ENCODE measurements at regions not wholly inside any gene's neighbourhood (a gene's known extent, or its start where the extent isn't known, plus 50 kb on each side); places are given as distances from the start of the nearest gene placed in this dataset.

DNA sequence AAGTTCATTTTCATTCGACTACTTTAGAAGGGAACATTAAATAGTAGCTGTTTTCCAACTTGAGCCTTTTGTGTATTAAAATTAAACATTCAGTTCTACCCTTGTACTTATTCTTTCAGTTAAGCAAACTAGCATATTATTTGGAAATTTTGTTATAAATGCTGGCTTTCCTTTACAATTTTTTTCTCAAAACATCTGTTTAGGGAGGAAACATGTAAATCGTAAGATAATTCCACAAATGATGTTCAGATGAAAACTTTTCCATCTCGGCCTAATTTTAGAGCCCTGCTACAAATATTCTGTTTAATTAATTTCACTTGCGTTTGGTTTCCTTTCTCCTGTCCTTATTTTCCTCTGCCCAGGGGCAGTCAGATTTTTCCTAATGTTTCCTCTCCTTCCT is 476.2 kb upstream of the RGMA start:
- Histone ChIP-seq H3K9me2 (ENCODE audit: insufficient read depth) (no peaks in the 10 kb centered on the region), H3K9ac (ENCODE audit: low read length) (no peak overlapping the region), H3K79me2 (ENCODE audit: insufficient read depth, low read length) (no peaks in the 10 kb centered on the region), H4K20me1 (ENCODE audit: insufficient read depth) (no peaks in the 10 kb centered on the region), H2AFZ (ENCODE audit: low read depth, low read length, poor library complexity, severe bottlenecking) (no peak overlapping the region), H3K4me1 (ENCODE audit: control insufficient read depth in 1 of 2, insufficient read depth in 2 of 2, low read length in 2 of 2) (no peaks in the 10 kb centered on the region), H3K27me3 (ENCODE audit: insufficient read depth, low read length) (no peaks in the 10 kb centered on the region), H3K27ac (ENCODE audit: low read depth, low read length) (no peak overlapping the region), H3K36me3 (ENCODE audit: control insufficient read depth in 1 of 2, insufficient read depth in 2 of 2, low read length in 2 of 2) (no peaks in the 10 kb centered on the region), H3K9me3 (ENCODE audit: control insufficient read depth in 1 of 2, insufficient read depth in 1 of 2, low read depth in 1 of 2, low read length in 2 of 2) (no peaks in the 10 kb centered on the region), H3K4me2 (ENCODE audit: low read length) (no peak overlapping the region), H3K4me3 (replicated peaks in 1 of 2; ENCODE audit: low read depth in 1 of 2, low read length in 2 of 2) (no peak overlapping the region)
- ChIA-PET POLR2A (no interaction called here), RAD21 (ENCODE audit: low non-redundant PET in 1 of 2, low total read pairs in 2 of 2, uncharacterized antibody in 2 of 2, unreplicated experiment in 2 of 2) (no interaction called here), CTCF (no interaction called here)
- no peak for DNase-seq (ENCODE audit: low read depth, low spot score)
- TF ChIP-seq, protein P1, sequence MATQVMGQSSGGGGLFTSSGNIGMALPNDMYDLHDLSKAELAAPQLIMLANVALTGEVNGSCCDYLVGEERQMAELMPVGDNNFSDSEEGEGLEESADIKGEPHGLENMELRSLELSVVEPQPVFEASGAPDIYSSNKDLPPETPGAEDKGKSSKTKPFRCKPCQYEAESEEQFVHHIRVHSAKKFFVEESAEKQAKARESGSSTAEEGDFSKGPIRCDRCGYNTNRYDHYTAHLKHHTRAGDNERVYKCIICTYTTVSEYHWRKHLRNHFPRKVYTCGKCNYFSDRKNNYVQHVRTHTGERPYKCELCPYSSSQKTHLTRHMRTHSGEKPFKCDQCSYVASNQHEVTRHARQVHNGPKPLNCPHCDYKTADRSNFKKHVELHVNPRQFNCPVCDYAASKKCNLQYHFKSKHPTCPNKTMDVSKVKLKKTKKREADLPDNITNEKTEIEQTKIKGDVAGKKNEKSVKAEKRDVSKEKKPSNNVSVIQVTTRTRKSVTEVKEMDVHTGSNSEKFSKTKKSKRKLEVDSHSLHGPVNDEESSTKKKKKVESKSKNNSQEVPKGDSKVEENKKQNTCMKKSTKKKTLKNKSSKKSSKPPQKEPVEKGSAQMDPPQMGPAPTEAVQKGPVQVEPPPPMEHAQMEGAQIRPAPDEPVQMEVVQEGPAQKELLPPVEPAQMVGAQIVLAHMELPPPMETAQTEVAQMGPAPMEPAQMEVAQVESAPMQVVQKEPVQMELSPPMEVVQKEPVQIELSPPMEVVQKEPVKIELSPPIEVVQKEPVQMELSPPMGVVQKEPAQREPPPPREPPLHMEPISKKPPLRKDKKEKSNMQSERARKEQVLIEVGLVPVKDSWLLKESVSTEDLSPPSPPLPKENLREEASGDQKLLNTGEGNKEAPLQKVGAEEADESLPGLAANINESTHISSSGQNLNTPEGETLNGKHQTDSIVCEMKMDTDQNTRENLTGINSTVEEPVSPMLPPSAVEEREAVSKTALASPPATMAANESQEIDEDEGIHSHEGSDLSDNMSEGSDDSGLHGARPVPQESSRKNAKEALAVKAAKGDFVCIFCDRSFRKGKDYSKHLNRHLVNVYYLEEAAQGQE (IDR thresholded peaks at IDR 0.05; ENCODE audit: low read depth), result no peak
- no peak for TF ChIP-seq POLR2AphosphoS5 (IDR thresholded peaks at IDR 0.05; ENCODE audit: low read depth, low read length)
- no peak for TF ChIP-seq JUND (IDR thresholded peaks at IDR 0.05)
- no peak for TF ChIP-seq ZNF274 (IDR thresholded peaks at IDR 0.05; ENCODE audit: low read depth, low read length)
- TF ChIP-seq ZFX (IDR thresholded peaks at IDR 0.05), result no peak
- TF ChIP-seq SP1 (IDR thresholded peaks at IDR 0.05; ENCODE audit: low read depth), result no peak
- no peak for TF ChIP-seq EZH2phosphoT487 (IDR thresholded peaks at IDR 0.05; ENCODE audit: borderline replicate concordance)
- no peak for TF ChIP-seq EZH2 (IDR thresholded peaks at IDR 0.05)
- no peak for TF ChIP-seq ELF1 (IDR thresholded peaks at IDR 0.05; ENCODE audit: borderline replicate concordance, low read depth)
- no peak for TF ChIP-seq CBX3 (IDR thresholded peaks at IDR 0.05; ENCODE audit: low read depth)
- TF ChIP-seq, protein P2, sequence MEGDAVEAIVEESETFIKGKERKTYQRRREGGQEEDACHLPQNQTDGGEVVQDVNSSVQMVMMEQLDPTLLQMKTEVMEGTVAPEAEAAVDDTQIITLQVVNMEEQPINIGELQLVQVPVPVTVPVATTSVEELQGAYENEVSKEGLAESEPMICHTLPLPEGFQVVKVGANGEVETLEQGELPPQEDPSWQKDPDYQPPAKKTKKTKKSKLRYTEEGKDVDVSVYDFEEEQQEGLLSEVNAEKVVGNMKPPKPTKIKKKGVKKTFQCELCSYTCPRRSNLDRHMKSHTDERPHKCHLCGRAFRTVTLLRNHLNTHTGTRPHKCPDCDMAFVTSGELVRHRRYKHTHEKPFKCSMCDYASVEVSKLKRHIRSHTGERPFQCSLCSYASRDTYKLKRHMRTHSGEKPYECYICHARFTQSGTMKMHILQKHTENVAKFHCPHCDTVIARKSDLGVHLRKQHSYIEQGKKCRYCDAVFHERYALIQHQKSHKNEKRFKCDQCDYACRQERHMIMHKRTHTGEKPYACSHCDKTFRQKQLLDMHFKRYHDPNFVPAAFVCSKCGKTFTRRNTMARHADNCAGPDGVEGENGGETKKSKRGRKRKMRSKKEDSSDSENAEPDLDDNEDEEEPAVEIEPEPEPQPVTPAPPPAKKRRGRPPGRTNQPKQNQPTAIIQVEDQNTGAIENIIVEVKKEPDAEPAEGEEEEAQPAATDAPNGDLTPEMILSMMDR (IDR thresholded peaks at IDR 0.05 in 2 of 3, conservative IDR thresholded peaks at IDR 0.05 in 1 of 3; ENCODE audit: borderline replicate concordance in 1 of 3, insufficient read depth in 1 of 3, low read depth in 2 of 3, low read length in 2 of 3), result no peak
- TF ChIP-seq SRF (IDR thresholded peaks at IDR 0.05; ENCODE audit: low read depth), result no peak
- TF ChIP-seq FOSL1 (IDR thresholded peaks at IDR 0.05; ENCODE audit: low read depth), result no peak
- no peak for TF ChIP-seq RAD21 (IDR thresholded peaks at IDR 0.05; ENCODE audit: low read depth)
- TF ChIP-seq, protein P3, sequence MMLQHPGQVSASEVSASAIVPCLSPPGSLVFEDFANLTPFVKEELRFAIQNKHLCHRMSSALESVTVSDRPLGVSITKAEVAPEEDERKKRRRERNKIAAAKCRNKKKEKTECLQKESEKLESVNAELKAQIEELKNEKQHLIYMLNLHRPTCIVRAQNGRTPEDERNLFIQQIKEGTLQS (IDR thresholded peaks at IDR 0.05), result no peak
- TF ChIP-seq, protein P4, sequence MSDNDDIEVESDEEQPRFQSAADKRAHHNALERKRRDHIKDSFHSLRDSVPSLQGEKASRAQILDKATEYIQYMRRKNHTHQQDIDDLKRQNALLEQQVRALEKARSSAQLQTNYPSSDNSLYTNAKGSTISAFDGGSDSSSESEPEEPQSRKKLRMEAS (IDR thresholded peaks at IDR 0.05), result no peak
- intact Hi-C loops (cut with micrococcal nuclease), result no loop called here
- ATAC-seq, result no peak
- BruUV-seq (replicated peaks), result no TSS peak
